LNCaP clone FGC (cell line): ENCODE measurements at regions not wholly inside any gene's neighbourhood (a gene's known extent, or its start where the extent isn't known, plus 50 kb on each side); places are given as distances from the start of the nearest gene placed in this dataset.

Experiments
- DNase-seq: peaks from one replicate; pipeline ENCODE4 v3.0.0-alpha.2; 2011; ENCODE audit warnings: low read depth
- H3K4me3 ChIP-seq: 2 replicates; pipeline ENCODE4 v1.5.1; 2011; ENCODE audit warnings: mild to moderate bottlenecking, low read depth, low read length, control low read depth
- CTCF ChIP-seq: IDR thresholded peaks from 2 replicates; pipeline ENCODE4 v1.5.1; 2012; ENCODE audit warnings: mild to moderate bottlenecking; ENCODE audit not compliant: control insufficient read depth, insufficient read depth; ENCODE audit errors: extremely low read depth

GRCh38 chrY:14246948-14247347 lies 190.9 kb downstream of the VCY1B start:
- no peak for DNase-seq
- no peak overlapping the region for H3K4me3 ChIP-seq
- no peak for TF ChIP-seq CTCF

GRCh38 chrY:14248878-14249576 lies 193.0 kb downstream of the VCY1B start:
- no peak for TF ChIP-seq CTCF
- no peak overlapping the region for H3K4me3 ChIP-seq
- no peak for DNase-seq

- no peak overlapping the region for H3K4me3 ChIP-seq
- no peak for DNase-seq
- TF ChIP-seq CTCF = no peak
These were observed 200.2 kb downstream of the VCY1B start for GRCh38 chrY:14255965-14256816.

GRCh38 chrY:14256817-14257168 lies 200.8 kb downstream of the VCY1B start:
- TF ChIP-seq CTCF = no peak

GRCh38 chrY:14277029-14277428 lies 221.0 kb downstream of the VCY1B start:
- no peak for DNase-seq
- no peak overlapping the region for H3K4me3 ChIP-seq
- no peak for TF ChIP-seq CTCF

More at GRCh38 chrY:14256817-14257168, 200.8 kb downstream of the VCY1B start:
- no peak overlapping the region for H3K4me3 ChIP-seq
- no peak for DNase-seq

- no peak for TF ChIP-seq CTCF
- DNase-seq = no peak
These were observed 233.5 kb upstream of the NLGN4Y start for GRCh38 chrY:14290656-14291375.

More at GRCh38 chrY:14290656-14291375, 233.5 kb upstream of the NLGN4Y start:
- no peak overlapping the region for H3K4me3 ChIP-seq
